BLaER1 (cell line): ENCODE measurements at regions not wholly inside any gene's neighbourhood (a gene's known extent, or its start where the extent isn't known, plus 50 kb on each side); places are given as distances from the start of the nearest gene placed in this dataset.
A peak's percentile ranks its signal among the peaks of the same experiment; 100 is the strongest.

ENCODE experiments used
- H3K27ac ChIP-seq: shearing (Covaris generic); formaldehyde crosslinking; 2 replicates; pipeline ENCODE4 v1.8.1; 2022
- H3K27me3 ChIP-seq: shearing (Covaris generic); formaldehyde crosslinking; 2 replicates; pipeline ENCODE4 v1.8.1; 2022
- H3K36me3 ChIP-seq: shearing (Covaris generic); formaldehyde crosslinking; 2 replicates; pipeline ENCODE4 v1.8.1; 2022
- H3K4me1 ChIP-seq: shearing (Covaris generic); formaldehyde crosslinking; 2 replicates; pipeline ENCODE4 v1.8.1; 2022
- H3K4me2 ChIP-seq: shearing (Covaris generic); formaldehyde crosslinking; 2 replicates; pipeline ENCODE4 v1.8.1; 2022
- H3K4me3 ChIP-seq: shearing (Covaris generic); formaldehyde crosslinking; 2 replicates; pipeline ENCODE4 v1.8.1; 2022
- H3K9ac ChIP-seq: shearing (Covaris generic); formaldehyde crosslinking; 2 replicates; pipeline ENCODE4 v1.8.1; 2022
- H3K9me3 ChIP-seq: shearing (Covaris generic); formaldehyde crosslinking; 2 replicates; pipeline ENCODE4 v1.8.1; 2022
- H4K20me1 ChIP-seq: shearing (Covaris generic); formaldehyde crosslinking; 2 replicates; pipeline ENCODE4 v1.8.1; 2022
- Cebpa-rat ChIP-seq: shearing (Covaris generic); IDR thresholded peaks from 2 replicates; pipeline ENCODE4 v1.8.1; 2022

GRCh38 chrX:64853424-64853823 lies 122.8 kb downstream of the ZC4H2 start:
- H3K27me3 ChIP-seq: peaks cover 55% of the 10 kb centered on the region; the same call in 1 of the 2 replicates
- TF ChIP-seq Cebpa-rat: no peak
- peak overlapping the region; percentile 22; the same call in 1 of the 2 replicates for H3K4me2 ChIP-seq
- peaks cover 28% of the 10 kb centered on the region for H3K9me3 ChIP-seq
- no peak overlapping the region for H3K4me3 ChIP-seq
- H3K4me1 ChIP-seq: peaks cover 20% of the 10 kb centered on the region
- H3K9ac ChIP-seq: no peak overlapping the region
- no peak overlapping the region for H3K27ac ChIP-seq
- H3K36me3 ChIP-seq: no peaks in the 10 kb centered on the region
- H4K20me1 ChIP-seq: no peaks in the 10 kb centered on the region

- Histone ChIP-seq H4K20me1 (no peaks in the 10 kb centered on the region), H3K4me3 (no peak overlapping the region), H3K4me2 (peak overlapping the region; percentile 38; the same call in 1 of the 2 replicates), H3K36me3 (no peaks in the 10 kb centered on the region), H3K4me1 (peaks cover 20% of the 10 kb centered on the region), H3K9me3 (peaks cover 55% of the 10 kb centered on the region), H3K9ac (no peak overlapping the region), H3K27ac (no peak overlapping the region), H3K27me3 (peaks cover 72% of the 10 kb centered on the region; the same call in 1 of the 2 replicates)
- no peak for TF ChIP-seq Cebpa-rat
Measured at GRCh38 chrX:64850371-64851082, 125.7 kb downstream of the ZC4H2 start.

DNA sequence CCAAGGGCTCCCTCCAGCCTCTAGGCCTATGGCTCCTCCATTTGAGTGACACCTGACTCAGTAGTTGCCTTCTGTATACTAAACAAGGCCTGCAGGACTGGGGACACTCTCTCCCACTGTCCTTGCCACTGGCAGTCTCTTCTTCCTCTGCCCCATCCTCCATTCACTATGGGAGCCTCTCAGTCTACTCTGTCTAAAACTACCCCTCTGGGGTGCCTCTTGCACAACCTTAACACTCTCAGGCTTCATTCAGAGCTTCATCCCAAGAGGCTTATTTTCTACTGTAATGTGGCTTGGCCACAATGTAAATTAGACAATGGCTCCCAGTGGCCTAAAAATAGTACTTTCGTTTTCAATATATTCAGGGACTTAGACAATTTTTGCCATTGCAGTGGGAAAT lies 133.0 kb downstream of the ZC4H2 start:
- Histone ChIP-seq H3K4me2 (peak overlapping the region; percentile 86), H3K9me3 (peaks cover 36% of the 10 kb centered on the region), H3K4me3 (peak overlapping the region; percentile 48), H3K9ac (0 out of 2 replicates have a peak overlapping the region, but pooled peaks have one; percentile 19), H3K4me1 (peaks cover 46% of the 10 kb centered on the region), H3K27me3 (peaks cover 42% of the 10 kb centered on the region; the same call in 1 of the 2 replicates), H3K36me3 (no peaks in the 10 kb centered on the region), H3K27ac (peak overlapping the region; percentile 71), H4K20me1 (no peaks in the 10 kb centered on the region)
- peak; percentile 88 for TF ChIP-seq Cebpa-rat

- Histone ChIP-seq H3K27me3 (peaks cover 35% of the 10 kb centered on the region; the same call in 1 of the 2 replicates), H3K4me2 (peak overlapping the region; percentile 86), H4K20me1 (no peaks in the 10 kb centered on the region), H3K4me1 (peaks cover 46% of the 10 kb centered on the region), H3K9ac (0 out of 2 replicates have a peak overlapping the region, but pooled peaks have one; percentile 19), H3K36me3 (no peaks in the 10 kb centered on the region), H3K4me3 (peak overlapping the region; percentile 48), H3K27ac (peak overlapping the region; percentile 71), H3K9me3 (peaks cover 29% of the 10 kb centered on the region)
- TF ChIP-seq Cebpa-rat: no peak
Measured at GRCh38 chrX:64842492-64842891, 133.8 kb downstream of the ZC4H2 start.

DNA sequence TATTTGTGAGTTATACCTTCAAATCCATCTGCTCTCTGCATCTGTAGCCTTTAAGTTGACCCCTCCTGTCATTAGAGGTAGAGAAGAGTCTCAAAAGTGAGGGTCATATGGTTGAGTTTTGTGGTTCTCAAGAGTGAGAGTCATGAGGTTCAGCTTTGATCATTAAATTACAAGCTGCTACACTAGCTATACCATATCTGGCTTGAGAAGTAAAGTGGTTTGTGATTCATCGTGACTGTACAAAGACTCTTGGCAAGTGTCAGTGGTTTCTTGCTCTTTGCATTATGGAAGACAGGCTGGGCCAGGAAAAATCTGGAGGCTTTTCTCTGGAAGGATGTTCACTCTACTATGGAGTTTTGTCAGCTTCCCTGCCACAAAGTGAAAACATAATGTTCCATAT lies 170.6 kb downstream of the ZC4H2 start:
- H3K4me1 ChIP-seq: no peaks in the 10 kb centered on the region
- H3K36me3 ChIP-seq: no peaks in the 10 kb centered on the region
- H3K27ac ChIP-seq: no peak overlapping the region
- H3K4me3 ChIP-seq: no peak overlapping the region
- no peak for TF ChIP-seq Cebpa-rat
- no peaks in the 10 kb centered on the region for H4K20me1 ChIP-seq
- H3K9ac ChIP-seq: no peak overlapping the region
- H3K27me3 ChIP-seq: peaks cover 27% of the 10 kb centered on the region
- H3K9me3 ChIP-seq: peaks cover 3% of the 10 kb centered on the region; the same call in 1 of the 2 replicates
- no peak overlapping the region for H3K4me2 ChIP-seq

GRCh38 chrX:64792598-64793337 lies 183.5 kb downstream of the ZC4H2 start:
- peaks cover 4% of the 10 kb centered on the region; the same call in 1 of the 2 replicates for H3K27me3 ChIP-seq
- H3K4me3 ChIP-seq: no peak overlapping the region
- no peak overlapping the region for H3K27ac ChIP-seq
- no peak overlapping the region for H3K9ac ChIP-seq
- H4K20me1 ChIP-seq: no peaks in the 10 kb centered on the region
- peaks cover 31% of the 10 kb centered on the region for H3K9me3 ChIP-seq
- H3K4me2 ChIP-seq: no peak overlapping the region
- TF ChIP-seq Cebpa-rat: no peak
- no peaks in the 10 kb centered on the region for H3K36me3 ChIP-seq
- no peaks in the 10 kb centered on the region for H3K4me1 ChIP-seq

GRCh38 chrX:64782923-64783322 lies 193.3 kb downstream of the ZC4H2 start:
- no peaks in the 10 kb centered on the region; the same call in 1 of the 2 replicates for H3K27me3 ChIP-seq
- no peaks in the 10 kb centered on the region for H4K20me1 ChIP-seq
- no peak overlapping the region for H3K9ac ChIP-seq
- no peak overlapping the region for H3K4me3 ChIP-seq
- no peak overlapping the region for H3K27ac ChIP-seq
- H3K9me3 ChIP-seq: peaks cover 25% of the 10 kb centered on the region
- no peaks in the 10 kb centered on the region for H3K4me1 ChIP-seq
- no peak for TF ChIP-seq Cebpa-rat
- no peak overlapping the region for H3K4me2 ChIP-seq
- H3K36me3 ChIP-seq: no peaks in the 10 kb centered on the region

- no peak overlapping the region for H3K4me3 ChIP-seq
- TF ChIP-seq Cebpa-rat: no peak
- peaks cover 16% of the 10 kb centered on the region for H3K27me3 ChIP-seq
- H3K9ac ChIP-seq: no peak overlapping the region
- H3K27ac ChIP-seq: no peak overlapping the region
- H3K36me3 ChIP-seq: no peaks in the 10 kb centered on the region
- H3K9me3 ChIP-seq: no peaks in the 10 kb centered on the region; the same call in 1 of the 2 replicates
- no peaks in the 10 kb centered on the region for H3K4me1 ChIP-seq
- no peaks in the 10 kb centered on the region for H4K20me1 ChIP-seq
- H3K4me2 ChIP-seq: no peak overlapping the region
Measured at GRCh38 chrX:64758047-64758446, 218.2 kb downstream of the ZC4H2 start.

DNA sequence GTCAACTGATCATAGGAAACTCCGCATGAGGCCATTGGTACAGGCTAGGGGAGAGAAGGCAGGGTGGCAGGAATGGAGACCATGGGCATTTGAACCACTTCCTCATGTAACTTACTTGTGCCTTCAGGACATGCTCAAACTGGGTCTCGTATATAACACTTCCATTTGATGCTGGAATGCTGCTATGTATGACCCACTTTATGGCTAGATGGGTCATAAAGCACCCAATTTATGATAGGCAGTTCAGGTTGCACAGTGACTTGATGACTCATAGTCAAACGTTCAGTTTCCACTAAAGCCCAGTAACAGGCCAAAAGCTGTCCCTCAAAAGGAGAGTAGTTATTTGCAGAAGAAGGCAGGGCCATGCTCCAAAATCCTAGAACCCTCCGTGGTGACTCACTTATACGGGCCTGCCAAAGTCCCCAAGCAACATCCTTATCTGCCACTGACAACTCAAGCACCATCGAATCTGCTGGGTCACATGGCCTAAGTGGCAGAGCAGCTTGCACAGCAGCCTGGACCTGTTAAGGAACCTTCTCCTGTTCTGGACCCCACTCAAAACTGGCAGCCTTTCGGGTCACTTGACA lies 236.4 kb downstream of the ZC4H2 start:
- no peaks in the 10 kb centered on the region for H3K9me3 ChIP-seq
- H3K9ac ChIP-seq: no peak overlapping the region
- no peak overlapping the region for H3K4me2 ChIP-seq
- no peaks in the 10 kb centered on the region for H3K4me1 ChIP-seq
- no peak overlapping the region for H3K4me3 ChIP-seq
- no peak for TF ChIP-seq Cebpa-rat
- no peaks in the 10 kb centered on the region for H3K27me3 ChIP-seq
- H3K27ac ChIP-seq: no peak overlapping the region
- H3K36me3 ChIP-seq: no peaks in the 10 kb centered on the region
- H4K20me1 ChIP-seq: no peaks in the 10 kb centered on the region
